Body of pancreas (tissue), 4 donors: ENCODE measurements at regions not wholly inside any gene's neighbourhood (a gene's known extent, or its start where the extent isn't known, plus 50 kb on each side); places are given as distances from the start of the nearest gene placed in this dataset.
"Not testable (repeated sequence)": the region's sequence is repeated elsewhere in the genome, so short reads cannot be mapped to it uniquely, and the experiment has no call there.

Experiments used
- POLR2A ChIP-seq, 3 donors: fragments of 450-650 bp; IDR thresholded peaks; one replicate each; pipeline ENCODE4 v1.6.1; 2016; ENCODE audit warnings: antibody characterized with exemption in 3 of 3, mild to moderate bottlenecking in 2 of 3
- TF ChIP-seq, protein P1 (sequence below), 7 experiments: fragments of 450-650 bp in 4 of 7; fragments of 200-600 bp in 3 of 7; sonication (generic) in 3 of 7; IDR thresholded peaks; one replicate each; pipeline ENCODE4 v1.5.1; 2016 to 2019; ENCODE audit warnings: antibody characterized with exemption in 7 of 7

DNA sequence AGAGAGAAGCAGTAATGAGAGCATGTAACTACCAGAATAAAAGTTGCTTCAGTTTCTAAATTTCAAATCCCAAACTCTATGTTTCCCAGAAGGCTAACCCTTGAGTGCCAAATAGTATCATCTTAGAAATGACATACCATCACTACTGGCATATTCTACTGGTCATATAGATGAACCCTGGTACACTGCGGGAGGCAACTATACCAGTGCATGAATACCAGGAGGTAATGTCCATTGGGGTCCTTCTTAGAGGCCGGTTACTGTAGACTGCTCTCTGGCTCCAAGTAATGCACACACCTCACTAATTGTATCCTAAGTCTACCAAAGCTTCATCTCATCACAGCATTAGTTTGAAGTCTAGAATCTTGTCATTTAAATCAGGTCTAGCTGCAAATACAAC lies 108.6 kb upstream of the MSMB start:
- TF ChIP-seq POLR2A (IDR thresholded peaks at IDR 0.05): not testable (repeated sequence)
- TF ChIP-seq, protein P1, sequence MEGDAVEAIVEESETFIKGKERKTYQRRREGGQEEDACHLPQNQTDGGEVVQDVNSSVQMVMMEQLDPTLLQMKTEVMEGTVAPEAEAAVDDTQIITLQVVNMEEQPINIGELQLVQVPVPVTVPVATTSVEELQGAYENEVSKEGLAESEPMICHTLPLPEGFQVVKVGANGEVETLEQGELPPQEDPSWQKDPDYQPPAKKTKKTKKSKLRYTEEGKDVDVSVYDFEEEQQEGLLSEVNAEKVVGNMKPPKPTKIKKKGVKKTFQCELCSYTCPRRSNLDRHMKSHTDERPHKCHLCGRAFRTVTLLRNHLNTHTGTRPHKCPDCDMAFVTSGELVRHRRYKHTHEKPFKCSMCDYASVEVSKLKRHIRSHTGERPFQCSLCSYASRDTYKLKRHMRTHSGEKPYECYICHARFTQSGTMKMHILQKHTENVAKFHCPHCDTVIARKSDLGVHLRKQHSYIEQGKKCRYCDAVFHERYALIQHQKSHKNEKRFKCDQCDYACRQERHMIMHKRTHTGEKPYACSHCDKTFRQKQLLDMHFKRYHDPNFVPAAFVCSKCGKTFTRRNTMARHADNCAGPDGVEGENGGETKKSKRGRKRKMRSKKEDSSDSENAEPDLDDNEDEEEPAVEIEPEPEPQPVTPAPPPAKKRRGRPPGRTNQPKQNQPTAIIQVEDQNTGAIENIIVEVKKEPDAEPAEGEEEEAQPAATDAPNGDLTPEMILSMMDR (IDR thresholded peaks at IDR 0.05): not testable (repeated sequence)
